ENCODE measurements at regions not wholly inside any gene's neighbourhood (a gene's known extent, or its start where the extent isn't known, plus 50 kb on each side); places are given as distances from the start of the nearest gene placed in this dataset.

DNA sequence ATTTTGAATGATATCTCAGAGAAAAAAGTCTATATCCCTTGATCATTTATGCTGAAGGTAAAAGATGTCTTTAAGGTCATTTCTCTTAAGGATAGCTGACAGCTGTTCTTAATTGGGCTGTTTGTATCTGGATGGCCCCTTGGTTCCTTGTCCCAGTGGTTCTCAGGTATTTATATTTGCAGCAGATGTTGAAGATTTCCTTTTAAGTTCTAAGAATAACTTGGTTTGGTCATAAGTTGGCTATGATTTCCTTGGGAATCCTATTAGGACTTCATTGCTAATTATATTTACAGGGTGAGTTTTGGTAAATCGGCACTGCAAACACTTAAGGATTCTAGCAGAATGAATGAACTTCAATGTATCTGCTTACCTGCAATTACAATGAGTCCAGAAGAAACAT lies 460.4 kb upstream of the SGO1 start:
- TF ChIP-seq CTCF (IDR thresholded peaks at IDR 0.05; ENCODE audit: poor library complexity, severe bottlenecking) (no peak), MXI1 (conservative IDR thresholded peaks at IDR 0.05; ENCODE audit: poor library complexity, severe bottlenecking) (no peak), EP300 (conservative IDR thresholded peaks at IDR 0.05; ENCODE audit: poor library complexity, severe bottlenecking) (no peak)

All from neural cell (in vitro differentiated cells).